ENCODE measurements at regions not wholly inside any gene's neighbourhood (a gene's known extent, or its start where the extent isn't known, plus 50 kb on each side); places are given as distances from the start of the nearest gene placed in this dataset.

GRCh38 chr20:57803508-57804005 is 93.7 kb upstream of the PMEPA1 start:
- no peak for TF ChIP-seq CTCF (IDR thresholded peaks at IDR 0.05)
- no peak for TF ChIP-seq POLR2A (IDR thresholded peaks at IDR 0.05)
